HG03520 (cell line): ENCODE measurements at regions not wholly inside any gene's neighbourhood (a gene's known extent, or its start where the extent isn't known, plus 50 kb on each side); places are given as distances from the start of the nearest gene placed in this dataset.

Experiments used
- ATAC-seq: cut with Tn5 transposase; IDR thresholded peaks from one replicate; pipeline ENCODE4 v1.9.1; 2021; ENCODE audit warnings: mild to moderate bottlenecking, moderate library complexity; ENCODE audit not compliant: unreplicated experiment

- no peak for ATAC-seq
Observed at GRCh38 chr4:83172371-83172770, 57.8 kb upstream of the PLAC8 start.

GRCh38 chr4:83171436-83172039 is 57.0 kb upstream of the PLAC8 start:
- ATAC-seq, result no peak

GRCh38 chr4:83170952-83171399 is 56.4 kb upstream of the PLAC8 start:
- peak; percentile 40 for ATAC-seq
